GM18873 (cell line): ENCODE measurements at regions not wholly inside any gene's neighbourhood (a gene's known extent, or its start where the extent isn't known, plus 50 kb on each side); places are given as distances from the start of the nearest gene placed in this dataset.

ENCODE experiments used
- ATAC-seq: cut with Tn5 transposase; IDR thresholded peaks from one replicate; pipeline ENCODE4 v1.9.1; 2021; ENCODE audit warnings: mild to moderate bottlenecking, moderate library complexity, moderate number of reproducible peaks; ENCODE audit not compliant: unreplicated experiment, low FRiP score

- no peak for ATAC-seq
Observed at GRCh38 chr5:57785946-57786345, 303.3 kb upstream of the ACTBL2 start.

- no peak for ATAC-seq
Observed at GRCh38 chr5:57784121-57784520, 301.5 kb upstream of the ACTBL2 start.

- no peak for ATAC-seq
Observed at GRCh38 chr5:57783693-57784092, 301.1 kb upstream of the ACTBL2 start.

GRCh38 chr5:57780961-57781325 lies 298.3 kb upstream of the ACTBL2 start:
- no peak for ATAC-seq

- no peak for ATAC-seq
Observed at GRCh38 chr5:57780306-57780960, 297.8 kb upstream of the ACTBL2 start.

GRCh38 chr5:57779383-57780223 lies 297.0 kb upstream of the ACTBL2 start:
- ATAC-seq: no peak

GRCh38 chr5:57778501-57779091 lies 296.0 kb upstream of the ACTBL2 start:
- ATAC-seq: no peak

GRCh38 chr5:57777174-57777581 lies 294.6 kb upstream of the ACTBL2 start:
- no peak for ATAC-seq

GRCh38 chr5:57776035-57776434 lies 293.4 kb upstream of the ACTBL2 start:
- ATAC-seq: no peak

GRCh38 chr5:57774439-57774838 lies 291.8 kb upstream of the ACTBL2 start:
- no peak for ATAC-seq

GRCh38 chr5:57772512-57772911 lies 289.9 kb upstream of the ACTBL2 start:
- ATAC-seq: no peak

- ATAC-seq: no peak
Observed at GRCh38 chr5:57770039-57770438, 287.4 kb upstream of the ACTBL2 start.

- no peak for ATAC-seq
Observed at GRCh38 chr5:57768745-57769144, 286.1 kb upstream of the ACTBL2 start.

GRCh38 chr5:57764479-57765089 lies 282.0 kb upstream of the ACTBL2 start:
- ATAC-seq: no peak

- no peak for ATAC-seq
Observed at GRCh38 chr5:57761513-57761912, 278.9 kb upstream of the ACTBL2 start.

- ATAC-seq: no peak
Observed at GRCh38 chr5:57754616-57755015, 272.0 kb upstream of the ACTBL2 start.

- ATAC-seq: no peak
Observed at GRCh38 chr5:57753446-57753845, 270.8 kb upstream of the ACTBL2 start.

GRCh38 chr5:57751710-57752109 lies 269.1 kb upstream of the ACTBL2 start:
- ATAC-seq: no peak

- ATAC-seq: no peak
Observed at GRCh38 chr5:57750891-57751290, 268.3 kb upstream of the ACTBL2 start.

- no peak for ATAC-seq
Observed at GRCh38 chr5:57750282-57750681, 267.7 kb upstream of the ACTBL2 start.

- no peak for ATAC-seq
Observed at GRCh38 chr5:57749396-57749795, 266.8 kb upstream of the ACTBL2 start.
